Spleen (tissue), 11 donors: ENCODE measurements at regions not wholly inside any gene's neighbourhood (a gene's known extent, or its start where the extent isn't known, plus 50 kb on each side); places are given as distances from the start of the nearest gene placed in this dataset.

Source experiments
- DNase-seq: peaks from one replicate; pipeline ENCODE4 v3.0.0-alpha.2; 2020
- H3K27ac ChIP-seq, 8 donors: fragments of 200-600 bp; sonication (generic) in 7 of 8; 1 replicate in 4 of 8; 2 replicates in 4 of 8; pipeline versions ENCODE4 v1.5.0 to v1.8.0; 2016 to 2021; ENCODE audit warnings: inconsistent platforms in 4 of 8, mild to moderate bottlenecking in 4 of 8, moderate library complexity in 1 of 8
- H3K27me3 ChIP-seq, 7 donors: fragments of 200-600 bp; sonication (generic) in 6 of 7; replicated peaks in 1 of 7; 1 replicate in 4 of 7; 2 replicates in 3 of 7; pipeline versions ENCODE4 v1.5.0 to v1.8.0; 2016 to 2021; ENCODE audit warnings: inconsistent platforms in 3 of 7, mild to moderate bottlenecking in 1 of 7
- H3K36me3 ChIP-seq, 6 donors: fragments of 200-600 bp; sonication (generic) in 5 of 6; 1 replicate in 4 of 6; 2 replicates in 2 of 6; pipeline versions ENCODE4 v1.5.0 to v1.8.0; 2016 to 2021; ENCODE audit warnings: inconsistent platforms in 2 of 6
- H3K4me1 ChIP-seq, 6 donors: fragments of 200-600 bp; sonication (generic) in 5 of 6; 1 replicate in 3 of 6; 2 replicates in 3 of 6; pipeline versions ENCODE4 v1.5.0 to v1.8.0; 2016 to 2021; ENCODE audit warnings: inconsistent platforms in 3 of 6
- H3K4me3 ChIP-seq, 8 donors: fragments of 200-600 bp; sonication (generic) in 7 of 8; 1 replicate in 4 of 8; 2 replicates in 4 of 8; pipeline versions ENCODE4 v1.5.0 to v1.8.0; 2016 to 2021; ENCODE audit warnings: inconsistent platforms in 4 of 8, mild to moderate bottlenecking in 4 of 8, moderate library complexity in 2 of 8
- H3K9me3 ChIP-seq, 8 donors: fragments of 200-600 bp; sonication (generic) in 7 of 8; 1 replicate in 4 of 8; 2 replicates in 4 of 8; pipeline versions ENCODE4 v1.5.0 to v1.8.0; 2016 to 2021; ENCODE audit warnings: inconsistent platforms in 4 of 8
- POLR2A ChIP-seq, 3 donors: fragments of 450-650 bp; IDR thresholded peaks; one replicate each; pipeline ENCODE4 v1.5.1; 2017; ENCODE audit warnings: antibody characterized with exemption in 3 of 3, mild to moderate bottlenecking in 1 of 3
- POLR2AphosphoS5 ChIP-seq, 3 donors: sonication (generic); formaldehyde crosslinking; IDR thresholded peaks; one replicate each; pipeline ENCODE4 v1.5.1; 2017; ENCODE audit warnings: antibody characterized with exemption in 3 of 3
- WGBS, 5 donors: extraction: QIAGEN DNeasy Blood & Tissue Kit in 3 of 5; methylation state at CpG; one replicate each; pipeline versions ENCODE4 v1.1.5 to v1.1.7; 2013 to 2018; 5-methylcytosine and 5-hydroxymethylcytosine counted together
- intact Hi-C: fragments of 100-400 bp; cut with DNase I; formaldehyde crosslinking; loops from one replicate; pipeline ENCODE4 v1.15.0; 2023; ENCODE audit warnings: low total_unique reads
- TF ChIP-seq, protein P1 (sequence below), 11 experiments: fragments of 200-600 bp in 7 of 11; fragments of 450-650 bp in 4 of 11; sonication (generic) in 4 of 11; IDR thresholded peaks in 8 of 11; conservative IDR thresholded peaks in 3 of 11; 1 replicate in 7 of 11; 2 replicates in 4 of 11; pipeline versions ENCODE4 v1.4.0 to v1.8.0; 2016 to 2021; ENCODE audit warnings: antibody characterized with exemption in 11 of 11, inconsistent platforms in 4 of 11, mild to moderate bottlenecking in 1 of 11
- donor health status: healthy with polysubstance abuse.
- donor health status: DM: no; HTN: no; CAD: no; lungs with moderate emphysema.
- donor health status: DM: no; HTN: no; CAD: no.
- donor health status: Bipolar disorder and iron deficiency.
- donor health status: healthy.
- donor health status: DM: no; HTN: no; CAD: no.
- donor health status: DM: yes; HTN: yes; CAD: no.

GRCh38 chr2:7325186-7325585, 408.0 kb downstream of the RNF144A start:
- no peaks in the 10 kb centered on the region for H3K27me3 ChIP-seq
- H3K9me3 ChIP-seq, result no peaks in the 10 kb centered on the region
- TF ChIP-seq, protein P1, sequence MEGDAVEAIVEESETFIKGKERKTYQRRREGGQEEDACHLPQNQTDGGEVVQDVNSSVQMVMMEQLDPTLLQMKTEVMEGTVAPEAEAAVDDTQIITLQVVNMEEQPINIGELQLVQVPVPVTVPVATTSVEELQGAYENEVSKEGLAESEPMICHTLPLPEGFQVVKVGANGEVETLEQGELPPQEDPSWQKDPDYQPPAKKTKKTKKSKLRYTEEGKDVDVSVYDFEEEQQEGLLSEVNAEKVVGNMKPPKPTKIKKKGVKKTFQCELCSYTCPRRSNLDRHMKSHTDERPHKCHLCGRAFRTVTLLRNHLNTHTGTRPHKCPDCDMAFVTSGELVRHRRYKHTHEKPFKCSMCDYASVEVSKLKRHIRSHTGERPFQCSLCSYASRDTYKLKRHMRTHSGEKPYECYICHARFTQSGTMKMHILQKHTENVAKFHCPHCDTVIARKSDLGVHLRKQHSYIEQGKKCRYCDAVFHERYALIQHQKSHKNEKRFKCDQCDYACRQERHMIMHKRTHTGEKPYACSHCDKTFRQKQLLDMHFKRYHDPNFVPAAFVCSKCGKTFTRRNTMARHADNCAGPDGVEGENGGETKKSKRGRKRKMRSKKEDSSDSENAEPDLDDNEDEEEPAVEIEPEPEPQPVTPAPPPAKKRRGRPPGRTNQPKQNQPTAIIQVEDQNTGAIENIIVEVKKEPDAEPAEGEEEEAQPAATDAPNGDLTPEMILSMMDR (IDR thresholded peaks at IDR 0.05 in 8 of 11, conservative IDR thresholded peaks at IDR 0.05 in 3 of 11), result no peak
- TF ChIP-seq POLR2AphosphoS5 (IDR thresholded peaks at IDR 0.05) (no peak), POLR2A (IDR thresholded peaks at IDR 0.05) (no peak)
- DNase-seq, result no peak
- intact Hi-C loops, result no loop called here
- 90 to 97% (median 95%) methylated on average over 4 of the region's 4 CpGs for WGBS, 5 donors
- H3K4me3 ChIP-seq, result no peak overlapping the region
- H3K36me3 ChIP-seq, result no peaks in the 10 kb centered on the region
- H3K27ac ChIP-seq, result no peak overlapping the region
- no peaks in the 10 kb centered on the region for H3K4me1 ChIP-seq

- TF ChIP-seq POLR2A (IDR thresholded peaks at IDR 0.05), result no peak
- TF ChIP-seq, protein P1 (IDR thresholded peaks at IDR 0.05 in 8 of 11, conservative IDR thresholded peaks at IDR 0.05 in 3 of 11), result no peak
- no peak for TF ChIP-seq POLR2AphosphoS5 (IDR thresholded peaks at IDR 0.05)
- intact Hi-C loops, result no loop called here
- Histone ChIP-seq H3K27ac (no peak overlapping the region), H3K4me3 (no peak overlapping the region), H3K36me3 (no peaks in the 10 kb centered on the region), H3K9me3 (no peaks in the 10 kb centered on the region), H3K4me1 (no peaks in the 10 kb centered on the region), H3K27me3 (no peaks in the 10 kb centered on the region)
- DNase-seq, result no peak
- 94 to 100% (median 97%) methylated on average over 1 of the region's 1 CpG for WGBS, 5 donors
These were observed 412.3 kb downstream of the RNF144A start for GRCh38 chr2:7329465-7329864.

DNA sequence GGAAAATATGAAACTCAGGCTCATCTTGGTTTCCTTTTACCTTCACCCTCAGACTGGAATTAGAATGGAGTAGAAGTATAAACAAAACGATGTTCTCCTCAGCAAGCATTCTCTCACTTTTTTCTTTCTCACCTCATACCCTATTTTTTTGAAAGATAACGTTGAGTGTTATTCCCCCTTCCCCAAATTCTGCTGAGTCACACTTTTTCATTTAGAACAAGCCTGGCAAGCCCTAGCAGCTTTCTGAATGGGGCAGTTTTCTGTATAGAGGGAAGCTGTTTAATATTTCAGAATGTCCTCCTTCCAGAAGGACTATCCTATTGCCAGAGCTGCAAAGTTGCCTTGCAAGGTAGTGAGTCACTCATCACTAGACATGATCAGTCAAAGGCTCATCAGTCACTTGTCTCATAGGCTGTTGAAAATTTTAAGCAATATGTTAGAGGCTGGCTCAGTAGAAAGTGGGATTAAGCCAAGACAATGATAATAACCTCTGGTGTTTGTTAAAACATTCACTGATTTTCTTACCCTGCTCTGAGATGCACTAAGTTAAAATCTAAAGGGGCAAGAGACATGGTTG, 416.1 kb downstream of the RNF144A start:
- TF ChIP-seq POLR2A (IDR thresholded peaks at IDR 0.05), result no peak
- Histone ChIP-seq H3K4me1 (no peaks in the 10 kb centered on the region), H3K9me3 (no peaks in the 10 kb centered on the region), H3K36me3 (no peaks in the 10 kb centered on the region), H3K4me3 (no peak overlapping the region), H3K27ac (no peak overlapping the region), H3K27me3 (peaks cover 0 to 9% (median 0%) of the 10 kb centered on the region in 7 donors)
- intact Hi-C loops, result no loop called here
- no peak for DNase-seq
- 8 to 26% (median 19%) methylated on average over 2 of the region's 2 CpGs for WGBS, 5 donors

DNA sequence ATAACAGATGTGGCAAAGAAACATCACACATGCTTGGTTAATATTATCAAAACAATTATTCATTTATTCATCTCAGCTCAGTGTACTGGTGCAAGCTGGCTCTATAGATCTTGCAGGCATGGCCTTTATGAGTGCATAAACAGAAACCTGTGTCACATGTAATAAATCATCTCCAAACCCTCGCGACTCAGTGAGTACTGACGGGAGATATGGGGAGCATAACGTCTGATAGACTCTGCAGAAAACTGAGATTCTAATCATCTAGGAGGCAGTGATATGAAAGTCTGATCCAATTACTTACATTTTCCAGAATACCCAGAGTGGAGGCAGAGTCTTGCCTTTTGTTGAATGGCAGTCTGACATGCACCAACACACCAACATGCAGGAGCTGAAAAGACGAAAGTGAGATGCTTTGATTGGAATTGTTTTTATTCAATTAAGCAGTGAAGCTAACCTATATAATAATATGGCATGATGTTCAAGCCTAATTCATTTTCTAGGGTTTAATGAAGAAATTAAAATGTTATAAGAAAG, 416.8 kb downstream of the RNF144A start:
- no peaks in the 10 kb centered on the region for H3K36me3 ChIP-seq
- H3K4me3 ChIP-seq, result no peak overlapping the region
- TF ChIP-seq, protein P1 (IDR thresholded peaks at IDR 0.05 in 8 of 11, conservative IDR thresholded peaks at IDR 0.05 in 3 of 11), result no peak
- TF ChIP-seq POLR2AphosphoS5 (IDR thresholded peaks at IDR 0.05) (no peak), POLR2A (IDR thresholded peaks at IDR 0.05) (no peak)
- no peaks in the 10 kb centered on the region for H3K4me1 ChIP-seq
- 60 to 76% (median 68%) methylated on average over 5 of the region's 5 CpGs for WGBS, 5 donors
- no peak overlapping the region for H3K27ac ChIP-seq
- H3K27me3 ChIP-seq, result peaks cover 0 to 9% (median 0%) of the 10 kb centered on the region in 7 donors
- intact Hi-C loops, result no loop called here
- no peaks in the 10 kb centered on the region for H3K9me3 ChIP-seq
- no peak for DNase-seq
